T-helper 1 cell treated with Interleukin-12 subunit alpha and Interleukin-12 subunit beta and Interleukin-4 antibody, amounts not matched to agents 30 ng/mL and 1 ng/mL, for 36 hours (primary cell): ENCODE measurements at regions not wholly inside any gene's neighbourhood (a gene's known extent, or its start where the extent isn't known, plus 50 kb on each side); places are given as distances from the start of the nearest gene placed in this dataset.

Source experiments
- intact Hi-C: fragments of 100-400 bp; cut with micrococcal nuclease; formaldehyde crosslinking; loops from one replicate; pipeline ENCODE4 v1.15.1; 2024

GRCh38 chr1:239590556-239590955 is 204.2 kb downstream of the CHRM3 start:
- intact Hi-C loops = no loop called here

GRCh38 chr1:239593527-239593926 is 207.2 kb downstream of the CHRM3 start:
- intact Hi-C loops = no loop called here

GRCh38 chr1:239600588-239600987 is 214.2 kb downstream of the CHRM3 start:
- intact Hi-C loops = no loop called here

- intact Hi-C loops = no loop called here
Measured at GRCh38 chr1:239601108-239601507, 214.7 kb downstream of the CHRM3 start.

- intact Hi-C loops = no loop called here
Measured at GRCh38 chr1:239603530-239603929, 217.2 kb downstream of the CHRM3 start.

GRCh38 chr1:239606850-239607400 is 220.6 kb downstream of the CHRM3 start:
- intact Hi-C loops = no loop called here

- intact Hi-C loops = no loop called here
Measured at GRCh38 chr1:239608469-239608868, 222.1 kb downstream of the CHRM3 start.

GRCh38 chr1:239612379-239612778 is 226.0 kb downstream of the CHRM3 start:
- intact Hi-C loops = no loop called here

- intact Hi-C loops = no loop called here
Measured at GRCh38 chr1:239616673-239617072, 230.3 kb downstream of the CHRM3 start.

GRCh38 chr1:239617259-239617658 is 230.9 kb downstream of the CHRM3 start:
- intact Hi-C loops = no loop called here

GRCh38 chr1:239617731-239618130 is 231.4 kb downstream of the CHRM3 start:
- intact Hi-C loops = no loop called here

- intact Hi-C loops = no loop called here
Measured at GRCh38 chr1:239619190-239619589, 232.8 kb downstream of the CHRM3 start.

GRCh38 chr1:239630767-239631166 is 244.4 kb downstream of the CHRM3 start:
- intact Hi-C loops = no loop called here

GRCh38 chr1:239633432-239633831 is 247.1 kb downstream of the CHRM3 start:
- intact Hi-C loops = no loop called here

GRCh38 chr1:239635276-239635675 is 248.9 kb downstream of the CHRM3 start:
- intact Hi-C loops = no loop called here

GRCh38 chr1:239636347-239636746 is 250.0 kb downstream of the CHRM3 start:
- intact Hi-C loops = no loop called here

- intact Hi-C loops = no loop called here
Measured at GRCh38 chr1:239644604-239645003, 258.2 kb downstream of the CHRM3 start.

- intact Hi-C loops = no loop called here
Measured at GRCh38 chr1:239647045-239647444, 260.7 kb downstream of the CHRM3 start.

- intact Hi-C loops = no loop called here
Measured at GRCh38 chr1:239647964-239648632, 261.7 kb downstream of the CHRM3 start.

- intact Hi-C loops = no loop called here
Measured at GRCh38 chr1:239655023-239655422, 268.7 kb downstream of the CHRM3 start.

- intact Hi-C loops = no loop called here
Measured at GRCh38 chr1:239657291-239657690, 270.9 kb downstream of the CHRM3 start.

GRCh38 chr1:239662950-239663349 is 276.6 kb downstream of the CHRM3 start:
- intact Hi-C loops = no loop called here

GRCh38 chr1:239672256-239672655 is 285.9 kb downstream of the CHRM3 start:
- intact Hi-C loops = no loop called here
